MM.1S (cell line): ENCODE measurements at regions not wholly inside any gene's neighbourhood (a gene's known extent, or its start where the extent isn't known, plus 50 kb on each side); places are given as distances from the start of the nearest gene placed in this dataset.

Experiments used
- DNase-seq: peaks from one replicate; pipeline ENCODE4 v3.0.0-alpha.2; 2015
- H2AFZ ChIP-seq: fragments of 300-600 bp; sonication (generic); 2 replicates; pipeline ENCODE4 v1.6.0; 2016; ENCODE audit warnings: antibody characterized with exemption, low read length
- H3F3A ChIP-seq: fragments of 300-600 bp; sonication (generic); 2 replicates; pipeline ENCODE4 v1.6.1; 2016; ENCODE audit warnings: mild to moderate bottlenecking, antibody characterized with exemption, low read length, moderate library complexity, mixed read lengths; ENCODE audit not compliant: insufficient read depth
- H3K27ac ChIP-seq: fragments of 300-600 bp; sonication (generic); 2 replicates; pipeline ENCODE4 v1.5.1; 2016; ENCODE audit warnings: mild to moderate bottlenecking, low read length
- H3K27me3 ChIP-seq: fragments of 300-600 bp; sonication (generic); replicated peaks from 2 replicates; pipeline ENCODE4 v1.6.0; 2016; ENCODE audit warnings: low read length; ENCODE audit not compliant: insufficient read depth
- H3K36me3 ChIP-seq: fragments of 300-600 bp; sonication (generic); replicated peaks from 2 replicates; pipeline ENCODE4 v1.6.1; 2016; ENCODE audit warnings: mild to moderate bottlenecking, low read length, mixed read lengths; ENCODE audit not compliant: insufficient read depth
- H3K4me1 ChIP-seq: fragments of 300-600 bp; sonication (generic); 2 replicates; pipeline ENCODE4 v1.6.1; 2016; ENCODE audit warnings: low read length, mixed read lengths
- H3K4me2 ChIP-seq: fragments of 300-600 bp; sonication (generic); 2 replicates; pipeline ENCODE4 v1.6.0; 2016; ENCODE audit warnings: low read depth, low read length
- H3K4me3 ChIP-seq: fragments of 300-600 bp; sonication (generic); 2 replicates; pipeline ENCODE4 v1.5.1; 2016; ENCODE audit warnings: low read length, mixed read lengths
- H3K79me2 ChIP-seq: fragments of 300-600 bp; sonication (generic); 2 replicates; pipeline ENCODE4 v1.6.1; 2016; ENCODE audit warnings: mixed run types, low read length, mixed read lengths
- H3K9ac ChIP-seq: fragments of 300-600 bp; sonication (generic); 2 replicates; pipeline ENCODE4 v1.6.1; 2016; ENCODE audit warnings: low read length, mixed read lengths
- H3K9me2 ChIP-seq: fragments of 300-600 bp; sonication (generic); replicated peaks from 2 replicates; pipeline ENCODE4 v1.6.1; 2016; ENCODE audit warnings: mild to moderate bottlenecking, low read length, mixed read lengths; ENCODE audit not compliant: insufficient read depth
- H3K9me3 ChIP-seq: fragments of 300-600 bp; sonication (generic); replicated peaks from 2 replicates; pipeline ENCODE4 v1.6.1; 2016; ENCODE audit warnings: mild to moderate bottlenecking, low read length, mixed read lengths; ENCODE audit not compliant: insufficient read depth
- H4K20me1 ChIP-seq: fragments of 300-600 bp; sonication (generic); 2 replicates; pipeline ENCODE4 v1.6.1; 2016; ENCODE audit warnings: mild to moderate bottlenecking, low read length, moderate library complexity, mixed read lengths; ENCODE audit not compliant: insufficient read depth
- EZH2 ChIP-seq: fragments of 300-600 bp; sonication (generic); optimal IDR thresholded peaks from 2 replicates; pipeline ENCODE3; 2017; ENCODE audit warnings: low read depth, mild to moderate bottlenecking, antibody characterized with exemption, low read length, mixed read lengths
- EZH2phosphoT487 ChIP-seq: fragments of 300-600 bp; sonication (generic); IDR thresholded peaks from 2 replicates; pipeline ENCODE4 v1.6.1; 2018; ENCODE audit warnings: antibody characterized with exemption, low read length
- TF ChIP-seq, protein P1 (sequence below): fragments of 300-600 bp; sonication (generic); IDR thresholded peaks from 2 replicates; pipeline ENCODE4 v1.5.1; 2016; ENCODE audit warnings: antibody characterized with exemption, low read length, mixed read lengths

DNA sequence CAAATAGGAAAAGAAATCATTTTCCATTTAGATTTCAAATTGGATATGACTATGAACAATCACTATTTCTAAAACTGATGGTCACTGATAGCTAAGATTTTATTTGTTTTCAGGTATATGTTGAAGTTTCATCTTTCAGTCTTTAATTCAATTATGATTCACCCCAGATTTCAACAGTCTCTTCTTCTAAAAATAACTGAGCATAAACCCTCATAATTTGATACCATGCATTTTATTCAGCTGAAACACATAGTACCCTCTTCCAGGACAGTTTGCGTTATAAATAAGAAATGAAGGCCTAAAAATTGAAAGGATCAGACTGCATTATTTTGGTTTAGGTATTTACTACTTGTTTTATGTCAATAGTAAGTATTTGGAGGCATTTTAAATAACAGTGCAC, 428.5 kb upstream of the NBEA start:
- Histone ChIP-seq H3F3A (no peaks in the 10 kb centered on the region), H3K36me3 (no peaks in the 10 kb centered on the region), H2AFZ (no peak overlapping the region), H3K9me2 (no peaks in the 10 kb centered on the region), H3K4me3 (no peak overlapping the region), H3K9me3 (no peaks in the 10 kb centered on the region), H3K27me3 (no peaks in the 10 kb centered on the region), H4K20me1 (no peaks in the 10 kb centered on the region), H3K27ac (no peak overlapping the region), H3K9ac (no peak overlapping the region), H3K4me2 (no peak overlapping the region), H3K4me1 (no peaks in the 10 kb centered on the region), H3K79me2 (no peaks in the 10 kb centered on the region)
- TF ChIP-seq EZH2 (no peak), EZH2phosphoT487 (no peak)
- TF ChIP-seq, protein P1, sequence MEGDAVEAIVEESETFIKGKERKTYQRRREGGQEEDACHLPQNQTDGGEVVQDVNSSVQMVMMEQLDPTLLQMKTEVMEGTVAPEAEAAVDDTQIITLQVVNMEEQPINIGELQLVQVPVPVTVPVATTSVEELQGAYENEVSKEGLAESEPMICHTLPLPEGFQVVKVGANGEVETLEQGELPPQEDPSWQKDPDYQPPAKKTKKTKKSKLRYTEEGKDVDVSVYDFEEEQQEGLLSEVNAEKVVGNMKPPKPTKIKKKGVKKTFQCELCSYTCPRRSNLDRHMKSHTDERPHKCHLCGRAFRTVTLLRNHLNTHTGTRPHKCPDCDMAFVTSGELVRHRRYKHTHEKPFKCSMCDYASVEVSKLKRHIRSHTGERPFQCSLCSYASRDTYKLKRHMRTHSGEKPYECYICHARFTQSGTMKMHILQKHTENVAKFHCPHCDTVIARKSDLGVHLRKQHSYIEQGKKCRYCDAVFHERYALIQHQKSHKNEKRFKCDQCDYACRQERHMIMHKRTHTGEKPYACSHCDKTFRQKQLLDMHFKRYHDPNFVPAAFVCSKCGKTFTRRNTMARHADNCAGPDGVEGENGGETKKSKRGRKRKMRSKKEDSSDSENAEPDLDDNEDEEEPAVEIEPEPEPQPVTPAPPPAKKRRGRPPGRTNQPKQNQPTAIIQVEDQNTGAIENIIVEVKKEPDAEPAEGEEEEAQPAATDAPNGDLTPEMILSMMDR, result no peak
- DNase-seq, result no peak

DNA sequence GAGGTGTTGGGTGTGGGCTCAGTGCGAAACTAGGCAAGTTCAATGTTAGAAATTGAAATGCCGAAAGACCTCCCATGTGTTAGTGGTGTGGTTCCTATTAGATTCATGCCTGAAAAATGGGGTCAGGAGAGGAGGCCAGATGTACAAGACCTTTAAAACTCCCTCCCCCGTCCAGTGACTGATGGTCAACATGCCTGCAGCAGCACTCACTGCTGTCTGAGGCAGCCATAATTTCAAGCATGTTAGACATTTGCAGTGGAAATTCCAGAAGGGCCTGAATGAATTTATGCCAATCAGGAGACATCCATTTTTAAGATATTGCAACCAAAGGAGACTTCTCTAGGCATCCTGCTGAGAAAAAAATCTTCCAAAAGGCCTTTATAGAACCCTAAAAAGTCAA, 426.9 kb upstream of the NBEA start:
- no peak overlapping the region for H3K4me3 ChIP-seq
- no peak for DNase-seq
- H2AFZ ChIP-seq, result no peak overlapping the region
- H3K4me1 ChIP-seq, result no peaks in the 10 kb centered on the region
- no peak overlapping the region for H3K4me2 ChIP-seq
- H3K36me3 ChIP-seq, result no peaks in the 10 kb centered on the region
- no peaks in the 10 kb centered on the region for H3K9me3 ChIP-seq
- H3K79me2 ChIP-seq, result no peaks in the 10 kb centered on the region
- TF ChIP-seq EZH2 (no peak), EZH2phosphoT487 (no peak)
- TF ChIP-seq, protein P1, result no peak
- H3K9ac ChIP-seq, result no peak overlapping the region
- H4K20me1 ChIP-seq, result no peaks in the 10 kb centered on the region
- H3K27me3 ChIP-seq, result no peaks in the 10 kb centered on the region
- no peaks in the 10 kb centered on the region for H3K9me2 ChIP-seq
- no peak overlapping the region for H3K27ac ChIP-seq
- H3F3A ChIP-seq, result no peaks in the 10 kb centered on the region

DNA sequence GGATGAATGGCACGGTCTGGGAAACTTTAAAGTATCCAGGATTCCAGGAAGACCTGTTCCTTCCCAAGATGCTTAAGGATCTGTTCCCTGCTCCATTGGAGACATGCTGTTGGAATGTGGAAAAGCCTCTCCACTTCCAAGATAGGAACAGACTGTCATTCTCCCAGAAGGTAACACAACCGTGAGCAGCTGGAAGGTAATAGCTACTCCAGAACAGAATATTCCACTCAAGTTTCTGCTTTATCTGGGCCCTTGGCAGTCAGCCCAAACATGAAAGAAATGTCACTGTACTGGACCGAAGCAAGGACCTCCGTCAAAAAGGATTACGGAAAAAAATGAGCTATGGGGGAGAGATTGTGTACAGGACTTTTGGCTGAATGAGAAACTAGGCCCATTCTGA, 420.9 kb upstream of the NBEA start:
- TF ChIP-seq EZH2, result no peak
- no peak for TF ChIP-seq EZH2phosphoT487
- TF ChIP-seq, protein P1, result no peak

More for the DNA sequence above, 420.9 kb upstream of the NBEA start:
- Histone ChIP-seq H3K4me2 (no peak overlapping the region), H2AFZ (no peak overlapping the region), H3K9ac (no peak overlapping the region), H3K27ac (no peak overlapping the region), H3K4me1 (no peaks in the 10 kb centered on the region), H3K27me3 (no peaks in the 10 kb centered on the region), H3K79me2 (no peaks in the 10 kb centered on the region), H4K20me1 (no peaks in the 10 kb centered on the region), H3K36me3 (no peaks in the 10 kb centered on the region), H3F3A (no peaks in the 10 kb centered on the region), H3K4me3 (no peak overlapping the region), H3K9me2 (no peaks in the 10 kb centered on the region), H3K9me3 (no peaks in the 10 kb centered on the region)
- DNase-seq, result no peak
